Activated naive CD8-positive, alpha-beta T cell treated with anti-CD3 and anti-CD28 coated beads for 36 hours (primary cell): ENCODE measurements at regions not wholly inside any gene's neighbourhood (a gene's known extent, or its start where the extent isn't known, plus 50 kb on each side); places are given as distances from the start of the nearest gene placed in this dataset.
"Not testable (repeated sequence)": the region's sequence is repeated elsewhere in the genome, so short reads cannot be mapped to it uniquely, and the experiment has no call there.

Source experiments
- DNase-seq: peaks from one replicate; pipeline ENCODE4 v3.0.0; 2021
- H3K27ac Mint-ChIP-seq: one replicate; pipeline ENCODE4 v1.8.0; 2022; ENCODE audit warnings: mild to moderate bottlenecking, moderate library complexity, mixed read lengths
- H3K27me3 Mint-ChIP-seq: one replicate; pipeline ENCODE4 v1.8.0; 2022; ENCODE audit warnings: mild to moderate bottlenecking, mixed read lengths
- H3K36me3 Mint-ChIP-seq: one replicate; pipeline ENCODE4 v1.8.0; 2021; ENCODE audit warnings: mild to moderate bottlenecking, mixed read lengths
- H3K4me1 Mint-ChIP-seq: one replicate; pipeline ENCODE4 v1.8.0; 2021; ENCODE audit warnings: mixed read lengths
- H3K4me3 Mint-ChIP-seq: one replicate; pipeline ENCODE4 v1.8.0; 2022; ENCODE audit warnings: mild to moderate bottlenecking, moderate library complexity, mixed read lengths
- H3K9me3 Mint-ChIP-seq: one replicate; pipeline ENCODE4 v1.8.0; 2022; ENCODE audit warnings: mixed read lengths

DNA sequence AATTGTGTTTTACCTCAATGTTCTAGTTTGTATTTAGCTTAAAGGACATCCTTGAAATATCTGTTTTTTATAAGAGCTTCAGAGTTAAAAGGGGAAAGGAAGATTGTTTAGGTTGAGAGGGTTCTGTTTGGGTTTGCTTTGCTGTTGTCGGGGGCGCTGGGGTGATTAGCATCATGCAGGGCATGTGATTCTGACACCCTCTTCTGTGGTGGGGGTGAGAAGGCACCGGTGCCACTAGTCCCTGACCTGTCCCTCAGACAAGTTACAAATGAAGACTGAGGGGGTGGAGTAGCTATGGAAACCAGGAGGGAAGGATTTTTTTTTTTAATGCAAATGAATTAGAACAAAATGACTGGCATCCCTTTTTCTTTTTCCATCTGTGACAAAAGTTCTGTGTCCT is 291.3 kb downstream of the RPAP3 start:
- Mint-ChIP-seq H3K27ac (peak overlapping the region; percentile 75), H3K4me1 (peaks cover 62% of the 10 kb centered on the region), H3K9me3 (peaks cover 2% of the 10 kb centered on the region), H3K27me3 (no peaks in the 10 kb centered on the region), H3K4me3 (no peak overlapping the region), H3K36me3 (peaks cover 3% of the 10 kb centered on the region)
- DNase-seq: peak; percentile 63

DNA sequence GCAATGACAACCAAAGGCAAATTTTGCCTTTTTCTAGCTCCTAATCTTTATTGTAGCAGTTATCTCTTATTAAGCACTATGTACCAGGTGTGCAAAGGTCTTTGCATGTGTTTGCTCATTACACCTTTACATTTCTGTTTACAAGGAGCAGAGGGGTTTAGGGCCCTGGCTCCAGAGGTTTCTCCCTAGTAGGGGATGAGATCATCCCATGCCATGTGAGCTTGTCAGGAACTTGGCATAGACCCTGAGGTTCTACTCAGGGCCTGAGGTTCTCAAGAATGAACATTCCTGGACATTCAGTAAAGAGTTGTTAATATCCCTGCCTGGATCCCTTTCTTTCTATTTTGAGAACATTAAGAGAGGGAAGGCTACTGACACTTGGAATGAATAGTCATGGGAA is 292.0 kb downstream of the RPAP3 start:
- Mint-ChIP-seq H3K9me3 (peaks cover 6% of the 10 kb centered on the region), H3K4me1 (peaks cover 63% of the 10 kb centered on the region), H3K4me3 (no peak overlapping the region), H3K27ac (no peak overlapping the region), H3K36me3 (peaks cover 8% of the 10 kb centered on the region), H3K27me3 (no peaks in the 10 kb centered on the region)
- DNase-seq: no peak

DNA sequence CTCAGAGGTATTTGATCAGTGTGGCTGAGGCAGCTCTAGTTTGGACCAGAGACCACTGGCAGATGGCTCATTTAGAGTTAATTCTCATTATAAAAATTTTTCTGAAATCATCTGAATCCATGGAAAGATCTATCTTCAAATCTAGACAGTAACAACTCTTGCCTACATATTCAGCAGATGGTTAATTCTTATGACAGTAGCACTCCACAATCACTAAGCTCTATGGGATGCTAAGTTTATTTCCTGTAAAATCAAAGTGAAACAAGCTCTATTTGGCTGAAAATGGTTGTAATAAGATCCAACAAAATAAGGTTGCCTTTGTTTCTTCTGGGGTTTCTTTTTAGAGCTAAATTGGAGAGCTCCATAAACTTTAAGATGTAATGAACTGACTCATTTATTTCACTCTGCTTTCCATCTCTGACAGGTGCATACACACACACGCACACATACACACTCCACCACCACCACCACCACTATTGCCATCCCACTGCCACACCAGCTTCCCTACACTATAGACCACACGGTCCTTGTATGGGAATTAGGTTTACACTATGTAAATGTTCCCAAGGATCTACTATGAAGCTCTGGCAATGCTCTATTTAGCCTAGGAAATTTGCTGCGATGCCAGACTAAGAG is 293.1 kb downstream of the RPAP3 start:
- Mint-ChIP-seq H3K27me3 (no peaks in the 10 kb centered on the region), H3K27ac (peak overlapping the region; percentile 0), H3K4me1 (peaks cover 71% of the 10 kb centered on the region), H3K36me3 (peaks cover 9% of the 10 kb centered on the region), H3K4me3 (no peak overlapping the region), H3K9me3 (peaks cover 6% of the 10 kb centered on the region)
- DNase-seq: no peak

DNA sequence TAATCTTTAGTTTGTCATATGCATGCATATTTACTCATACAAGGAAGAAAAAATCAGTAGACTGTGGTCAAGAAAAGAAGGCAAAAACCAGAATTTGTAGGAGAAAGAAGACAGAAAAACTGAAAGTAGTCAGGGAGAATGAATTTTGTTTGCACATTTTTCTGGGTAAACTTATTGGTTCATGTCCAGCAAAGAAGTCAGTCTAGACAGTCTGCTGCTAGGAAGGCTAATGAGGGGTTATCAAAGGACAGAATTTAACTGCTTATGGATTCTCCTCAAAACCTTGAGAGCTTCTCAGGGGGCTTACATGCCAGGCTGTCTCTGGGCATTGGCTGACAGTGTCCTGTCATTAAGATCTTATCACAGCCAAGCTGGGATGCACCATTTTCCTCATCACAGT is 293.9 kb downstream of the RPAP3 start:
- Mint-ChIP-seq H3K9me3 (peaks cover 6% of the 10 kb centered on the region), H3K4me3 (no peak overlapping the region), H3K4me1 (peaks cover 78% of the 10 kb centered on the region), H3K27ac (no peak overlapping the region), H3K36me3 (peaks cover 10% of the 10 kb centered on the region), H3K27me3 (no peaks in the 10 kb centered on the region)
- no peak for DNase-seq

DNA sequence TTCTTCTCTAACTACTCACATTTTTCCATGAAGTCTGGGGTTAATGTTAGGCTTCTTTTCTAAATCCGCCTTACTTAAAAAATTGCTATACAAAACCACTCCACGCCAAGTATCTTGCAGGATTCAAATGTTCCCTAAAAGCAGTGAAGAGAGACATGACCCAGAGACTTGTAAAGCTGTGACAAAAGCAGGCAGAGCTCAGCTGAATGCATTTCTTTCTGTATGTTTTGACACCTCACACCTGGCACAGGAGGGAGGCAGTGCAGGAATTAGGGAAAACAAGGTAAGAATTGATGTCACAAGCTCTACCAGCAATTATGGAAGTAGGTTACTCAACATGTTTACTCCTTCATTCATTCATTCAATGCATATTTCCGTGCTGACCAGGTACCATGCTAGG is 295.0 kb downstream of the RPAP3 start:
- H3K9me3 Mint-ChIP-seq: peaks cover 8% of the 10 kb centered on the region
- H3K27me3 Mint-ChIP-seq: no peaks in the 10 kb centered on the region
- no peak for DNase-seq
- H3K4me1 Mint-ChIP-seq: peaks cover 79% of the 10 kb centered on the region
- peaks cover 9% of the 10 kb centered on the region for H3K36me3 Mint-ChIP-seq
- no peak overlapping the region for H3K4me3 Mint-ChIP-seq
- H3K27ac Mint-ChIP-seq: peak overlapping the region; percentile 23

DNA sequence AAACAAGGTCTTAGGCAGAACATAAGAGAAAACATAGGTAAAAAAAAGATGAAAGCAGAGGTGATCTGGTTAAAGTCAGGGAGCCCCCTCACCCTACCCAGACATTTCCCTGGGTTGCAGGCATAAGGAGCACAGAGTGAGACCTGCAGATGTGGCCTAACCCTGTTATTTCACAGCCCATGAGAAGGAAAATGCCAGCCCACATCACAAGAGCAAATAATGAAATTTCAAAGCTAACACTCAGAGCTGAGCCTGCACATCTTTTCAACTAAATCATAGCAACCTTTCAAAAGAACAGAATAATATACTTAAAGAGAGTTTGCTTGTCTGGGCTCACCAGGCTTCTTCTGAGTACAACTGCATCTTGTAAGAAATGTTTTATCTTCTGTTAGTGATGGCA is 295.4 kb downstream of the RPAP3 start:
- no peak for DNase-seq
- peak overlapping the region; percentile 5 for H3K27ac Mint-ChIP-seq
- H3K4me1 Mint-ChIP-seq: peaks cover 79% of the 10 kb centered on the region
- H3K4me3 Mint-ChIP-seq: no peak overlapping the region
- no peaks in the 10 kb centered on the region for H3K27me3 Mint-ChIP-seq
- peaks cover 9% of the 10 kb centered on the region for H3K9me3 Mint-ChIP-seq
- peaks cover 10% of the 10 kb centered on the region for H3K36me3 Mint-ChIP-seq

DNA sequence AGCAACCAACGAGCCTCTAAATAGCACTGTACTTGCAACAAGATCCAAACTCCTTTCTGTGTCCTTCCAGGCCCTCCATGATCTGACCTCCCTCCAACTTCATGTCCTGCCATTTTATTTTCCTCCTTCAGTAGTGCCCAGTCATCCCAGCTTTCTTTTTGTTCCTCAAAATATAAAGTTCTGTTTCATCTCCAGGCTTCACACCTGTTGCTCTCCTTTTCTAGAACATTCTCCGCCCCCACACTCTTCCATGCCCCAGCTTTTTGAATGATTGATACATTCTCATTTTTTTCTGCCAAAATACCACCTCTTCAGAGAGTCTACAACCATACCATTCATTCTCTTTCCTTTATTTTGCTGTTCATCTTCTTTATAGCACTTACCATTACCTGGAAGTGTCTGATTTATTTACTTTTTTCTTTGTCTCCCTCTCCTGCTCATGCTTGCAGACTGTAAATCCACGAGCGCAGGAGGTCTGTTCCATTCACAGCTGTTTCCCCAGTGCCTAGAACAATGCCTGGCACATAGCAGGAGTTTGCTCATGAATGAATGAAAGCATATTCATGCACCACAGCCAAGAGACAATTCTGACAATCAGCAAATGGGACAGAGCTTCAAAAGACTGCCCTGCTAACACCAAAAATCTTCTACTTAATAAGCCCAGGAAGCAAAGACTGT is 296.4 kb downstream of the RPAP3 start:
- Mint-ChIP-seq H3K4me3 (no peak overlapping the region), H3K4me1 (peaks cover 70% of the 10 kb centered on the region), H3K27me3 (no peaks in the 10 kb centered on the region), H3K27ac (peak overlapping the region; percentile 4), H3K9me3 (peaks cover 7% of the 10 kb centered on the region), H3K36me3 (peaks cover 10% of the 10 kb centered on the region)
- no peak for DNase-seq

DNA sequence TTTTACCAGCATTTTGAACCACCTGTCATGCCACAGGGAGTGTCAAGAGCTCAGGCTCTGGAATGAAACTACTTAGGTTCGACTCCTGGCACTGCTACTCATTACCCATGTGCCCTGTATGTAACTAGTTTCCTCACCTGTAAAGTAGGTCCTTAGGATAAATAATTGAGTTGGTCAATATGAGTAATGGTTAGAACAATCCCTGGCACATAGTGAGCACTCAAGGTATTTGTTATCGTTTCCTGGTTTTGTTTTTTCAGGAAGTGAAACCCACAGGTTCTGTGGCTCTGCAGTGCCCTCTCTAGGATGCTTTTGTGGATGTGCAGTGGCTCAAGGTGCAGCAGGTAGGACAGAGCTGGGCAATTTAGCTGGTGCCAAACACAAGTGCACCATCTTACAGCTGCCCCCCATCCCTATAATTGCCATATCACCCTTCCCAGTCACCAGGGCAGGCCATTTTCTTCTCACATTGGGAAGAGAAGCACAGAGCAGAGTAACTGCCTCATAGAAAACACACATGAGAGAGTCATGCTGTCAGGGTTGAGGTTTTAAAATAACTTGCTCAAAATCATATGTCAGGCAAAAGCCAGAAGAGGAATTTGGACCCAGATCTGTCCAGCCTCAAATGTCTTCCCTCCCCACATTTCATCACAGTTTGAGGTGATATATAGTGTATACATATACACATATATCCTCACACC is 297.5 kb downstream of the RPAP3 start:
- H3K9me3 Mint-ChIP-seq: peaks cover 7% of the 10 kb centered on the region
- no peak overlapping the region for H3K27ac Mint-ChIP-seq
- H3K4me1 Mint-ChIP-seq: peaks cover 67% of the 10 kb centered on the region

DNA sequence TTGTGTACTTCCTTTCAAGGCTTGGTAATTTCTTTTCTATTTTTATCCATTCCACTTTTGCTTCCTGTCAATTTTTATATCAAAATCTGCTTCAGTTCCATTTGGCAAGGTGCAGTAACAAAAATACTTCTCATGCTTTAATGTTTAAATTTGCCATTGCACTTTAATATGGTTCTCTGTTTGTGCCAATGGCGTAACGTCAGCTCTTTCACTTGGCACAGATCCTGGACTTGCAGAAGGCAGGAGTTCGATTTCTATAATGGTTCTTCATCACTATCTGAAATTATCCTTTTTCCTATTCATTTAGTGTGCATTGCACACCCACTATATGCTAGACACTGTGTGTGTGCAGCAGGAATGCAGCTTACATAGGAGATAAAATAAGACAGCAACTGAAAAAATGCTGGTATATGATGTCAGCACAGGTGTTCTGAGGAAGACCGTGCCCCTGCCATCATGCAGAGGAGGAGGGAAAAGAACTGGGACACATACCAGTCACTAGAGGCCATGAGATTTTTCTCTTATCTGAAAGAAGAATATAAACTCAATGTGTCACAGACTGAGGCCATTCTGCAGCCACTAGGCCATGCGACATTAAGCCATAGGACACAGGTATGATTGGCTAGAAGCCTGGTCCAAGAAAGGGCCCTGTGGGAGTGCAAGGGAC is 298.2 kb downstream of the RPAP3 start:
- H3K4me3 Mint-ChIP-seq: no peak overlapping the region
- H3K4me1 Mint-ChIP-seq: peaks cover 65% of the 10 kb centered on the region
- no peaks in the 10 kb centered on the region for H3K27me3 Mint-ChIP-seq
- H3K36me3 Mint-ChIP-seq: peaks cover 10% of the 10 kb centered on the region
- H3K9me3 Mint-ChIP-seq: peaks cover 7% of the 10 kb centered on the region
- peak overlapping the region; percentile 30 for H3K27ac Mint-ChIP-seq
- DNase-seq: no peak

More for the DNA sequence above, 297.5 kb downstream of the RPAP3 start:
- no peak for DNase-seq
- H3K36me3 Mint-ChIP-seq: peaks cover 10% of the 10 kb centered on the region
- no peaks in the 10 kb centered on the region for H3K27me3 Mint-ChIP-seq
- H3K4me3 Mint-ChIP-seq: no peak overlapping the region

DNA sequence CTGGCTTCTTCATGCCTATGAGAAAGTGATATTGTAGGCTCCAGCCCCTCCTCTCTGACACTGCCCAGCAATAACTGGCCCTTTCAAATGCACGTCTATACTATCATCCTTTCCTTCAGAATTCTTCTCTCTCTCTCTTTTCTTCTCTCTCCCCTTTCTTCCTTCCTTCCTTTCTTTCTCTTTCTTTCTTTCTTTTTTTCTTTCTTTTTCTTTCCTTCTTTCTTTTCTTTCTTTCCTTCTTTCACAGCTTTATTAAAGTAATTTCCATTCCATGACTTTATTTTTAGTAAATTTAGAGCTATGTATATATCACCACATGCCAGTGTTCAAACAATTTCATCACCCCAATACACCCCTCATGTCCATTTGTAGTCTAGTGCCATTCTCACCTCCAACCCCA is 302.1 kb downstream of the RPAP3 start:
- Mint-ChIP-seq H3K36me3 (peaks cover 37% of the 10 kb centered on the region), H3K27me3 (no peaks in the 10 kb centered on the region), H3K4me1 (peaks cover 51% of the 10 kb centered on the region), H3K27ac (no peak overlapping the region), H3K4me3 (no peak overlapping the region), H3K9me3 (peaks cover 18% of the 10 kb centered on the region)
- no peak for DNase-seq

DNA sequence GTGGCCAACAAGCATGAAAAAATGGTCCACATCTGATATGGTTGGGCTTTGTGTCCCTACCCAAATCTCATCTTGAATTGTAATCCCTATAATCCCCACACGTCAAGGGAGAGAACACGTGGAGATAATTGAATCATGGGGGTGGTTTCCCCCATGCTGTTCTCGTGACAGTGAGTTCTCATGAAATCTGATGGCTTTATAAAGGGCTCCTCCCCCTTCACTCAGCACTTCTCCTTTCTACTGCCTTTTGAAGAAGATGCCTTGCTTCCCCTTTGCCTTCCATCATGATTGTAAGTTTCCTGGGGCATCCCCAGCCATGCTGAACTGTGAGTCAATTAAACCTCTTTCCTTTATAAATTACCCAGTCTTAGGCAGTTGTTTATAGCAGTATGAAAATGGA is 304.6 kb downstream of the RPAP3 start:
- DNase-seq, H3K4me3 Mint-ChIP-seq, H3K27me3 Mint-ChIP-seq: not testable (repeated sequence)
- peaks cover 56% of the 10 kb centered on the region for H3K4me1 Mint-ChIP-seq
- peak overlapping the region; percentile 20 for H3K27ac Mint-ChIP-seq
- peaks cover 47% of the 10 kb centered on the region for H3K36me3 Mint-ChIP-seq
- H3K9me3 Mint-ChIP-seq: peaks cover 21% of the 10 kb centered on the region

DNA sequence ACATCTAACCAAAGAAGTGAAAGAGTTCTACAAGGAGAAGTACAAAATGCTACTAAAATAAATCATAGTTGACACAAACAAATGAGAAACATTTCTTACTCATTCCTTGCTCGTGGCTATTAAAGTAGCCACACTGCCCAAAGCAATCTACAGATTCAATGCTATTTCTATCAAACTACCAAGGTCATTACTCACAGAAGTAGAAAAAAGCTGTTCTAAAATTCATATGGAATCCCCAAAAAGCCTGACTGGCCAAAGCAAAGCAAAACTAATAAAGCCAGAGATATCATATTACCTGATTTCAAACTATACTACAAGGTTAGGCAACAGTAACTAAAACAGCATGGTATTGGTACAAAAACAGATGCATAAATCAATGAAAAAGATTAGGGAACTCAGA is 305.6 kb downstream of the RPAP3 start:
- Mint-ChIP-seq H3K27ac (no peak overlapping the region), H3K9me3 (peaks cover 18% of the 10 kb centered on the region), H3K4me1 (peaks cover 60% of the 10 kb centered on the region), H3K4me3 (no peak overlapping the region), H3K27me3 (no peaks in the 10 kb centered on the region), H3K36me3 (peaks cover 45% of the 10 kb centered on the region)
- no peak for DNase-seq

DNA sequence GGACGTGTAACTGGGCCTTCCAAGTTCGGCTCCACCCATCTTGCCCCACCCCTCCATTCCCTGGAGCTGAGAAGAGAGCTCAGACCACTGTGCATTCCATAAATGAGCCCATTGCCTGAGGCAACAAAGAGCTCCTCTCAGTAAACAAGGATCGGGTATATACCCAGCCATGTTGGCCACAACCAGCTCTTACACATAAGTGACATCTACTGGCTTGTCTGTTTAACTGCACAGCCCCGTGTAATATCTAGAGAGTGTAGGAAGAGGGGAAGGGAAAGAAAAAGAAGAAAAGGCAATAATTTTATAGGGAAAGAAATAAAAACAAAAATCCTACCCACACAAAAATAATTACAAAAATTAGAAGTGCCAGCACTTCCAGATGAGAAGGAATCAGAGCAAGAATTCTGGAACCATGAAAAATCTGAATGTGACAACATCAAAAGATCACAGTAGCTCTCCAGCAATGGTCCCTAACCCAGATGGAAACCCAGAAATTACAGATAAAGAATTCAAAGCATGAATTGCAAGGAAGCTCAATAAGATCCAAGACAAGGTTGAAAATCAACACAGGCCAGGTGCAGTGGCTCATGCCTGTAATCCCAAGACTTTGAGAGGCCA is 308.1 kb downstream of the RPAP3 start:
- Mint-ChIP-seq H3K4me3 (peak overlapping the region; percentile 47), H3K27me3 (no peaks in the 10 kb centered on the region), H3K36me3 (peaks cover 60% of the 10 kb centered on the region), H3K9me3 (peaks cover 20% of the 10 kb centered on the region), H3K27ac (peak overlapping the region; percentile 89), H3K4me1 (peaks cover 80% of the 10 kb centered on the region)
- DNase-seq: peak; percentile 45

DNA sequence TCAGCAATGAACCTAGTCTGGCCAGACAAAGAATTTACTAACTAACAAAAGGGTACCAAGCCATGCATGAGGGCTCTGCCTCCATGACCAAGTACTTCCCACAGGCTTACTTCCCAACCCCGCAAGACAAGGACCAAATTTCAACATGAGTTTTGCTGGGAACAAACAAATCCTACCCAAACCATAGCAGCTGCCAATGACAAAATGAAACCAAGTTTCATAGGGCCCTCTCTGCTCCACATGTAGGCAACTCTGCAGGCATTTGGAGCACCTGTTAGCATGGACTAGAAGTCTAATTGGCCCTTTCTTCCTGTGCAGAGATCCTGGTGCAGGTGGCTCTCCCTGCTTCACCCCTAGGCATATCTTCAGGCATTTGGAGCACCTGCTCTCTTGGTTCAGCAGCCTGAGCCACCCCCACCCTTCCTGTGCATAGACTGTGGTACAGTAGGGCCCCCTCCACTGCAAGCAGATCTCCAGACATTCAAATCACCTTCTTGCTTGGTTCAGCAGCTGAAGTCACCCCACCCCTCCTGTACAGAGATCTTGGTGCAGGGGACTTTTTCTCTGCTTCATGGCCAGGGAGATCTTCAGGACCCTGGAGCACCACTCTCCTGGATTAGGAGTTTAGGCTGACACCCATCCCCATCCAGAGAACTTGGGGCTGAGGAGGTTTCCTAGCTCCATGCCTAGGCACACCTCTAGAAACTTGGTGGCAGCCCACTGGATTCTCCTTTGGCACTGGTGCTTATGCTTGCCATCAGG is 308.7 kb downstream of the RPAP3 start:
- peaks cover 62% of the 10 kb centered on the region for H3K36me3 Mint-ChIP-seq
- peaks cover 18% of the 10 kb centered on the region for H3K9me3 Mint-ChIP-seq
- no peak overlapping the region for H3K4me3 Mint-ChIP-seq
- H3K27me3 Mint-ChIP-seq: no peaks in the 10 kb centered on the region
- peaks cover 81% of the 10 kb centered on the region for H3K4me1 Mint-ChIP-seq
- DNase-seq: no peak
- H3K27ac Mint-ChIP-seq: peak overlapping the region; percentile 89
